Erythroblast (primary cell): ENCODE measurements at regions not wholly inside any gene's neighbourhood (a gene's known extent, or its start where the extent isn't known, plus 50 kb on each side); places are given as distances from the start of the nearest gene placed in this dataset.
"Not testable (repeated sequence)": the region's sequence is repeated elsewhere in the genome, so short reads cannot be mapped to it uniquely, and the experiment has no call there.

Experiments used
- DNase-seq, 2 experiments: peaks; one replicate each; lab custom pipeline; 2025; lab: John Stamatoyannopoulos, UW
- GATA1 ChIP-seq: IDR thresholded peaks from 2 replicates; pipeline ENCODE4 v1.6.1; 2011; ENCODE audit warnings: low read depth, mild to moderate bottlenecking, control low read depth, low read length, moderate library complexity
- POLR2A ChIP-seq: IDR thresholded peaks from 2 replicates; pipeline ENCODE4 v1.6.1; 2011; ENCODE audit warnings: mild to moderate bottlenecking, low read length

GRCh38 chr2:66632882-66633281, 198.0 kb downstream of the MEIS1 start:
- DNase-seq, result not testable (repeated sequence)

- TF ChIP-seq GATA1, result no peak
- no peak for TF ChIP-seq POLR2A
Measured at GRCh38 chr2:66633631-66634030, 198.7 kb downstream of the MEIS1 start.

GRCh38 chr2:66634784-66635183, 199.9 kb downstream of the MEIS1 start:
- TF ChIP-seq GATA1 (no peak), POLR2A (no peak)
- DNase-seq, result no peak

More at GRCh38 chr2:66633631-66634030, 198.7 kb downstream of the MEIS1 start:
- no peak for DNase-seq

- DNase-seq, result no peak
- TF ChIP-seq GATA1 (no peak), POLR2A (no peak)
Measured at GRCh38 chr2:66641685-66642084, 206.8 kb downstream of the MEIS1 start.

- not testable (repeated sequence) for DNase-seq
Measured at GRCh38 chr2:66648081-66648480, 213.2 kb downstream of the MEIS1 start.

- no peak for DNase-seq
- TF ChIP-seq GATA1 (no peak), POLR2A (no peak)
Measured at GRCh38 chr2:66649006-66649405, 214.1 kb downstream of the MEIS1 start.

GRCh38 chr2:66651295-66651694, 216.4 kb downstream of the MEIS1 start:
- DNase-seq, result no peak
- TF ChIP-seq POLR2A, result no peak
- no peak for TF ChIP-seq GATA1

GRCh38 chr2:66660804-66661203, 225.9 kb downstream of the MEIS1 start:
- TF ChIP-seq POLR2A (no peak), GATA1 (no peak)
- no peak for DNase-seq

- DNase-seq, result no peak
- no peak for TF ChIP-seq POLR2A
Measured at GRCh38 chr2:66661253-66662173, 226.6 kb downstream of the MEIS1 start.

- no peak for DNase-seq
- TF ChIP-seq GATA1 (no peak), POLR2A (no peak)
Measured at GRCh38 chr2:66665124-66665984, 230.4 kb downstream of the MEIS1 start.

GRCh38 chr2:66667301-66667700, 232.4 kb downstream of the MEIS1 start:
- no peak for DNase-seq
- TF ChIP-seq POLR2A, result no peak
- no peak for TF ChIP-seq GATA1

- no peak for TF ChIP-seq POLR2A
- no peak for TF ChIP-seq GATA1
- DNase-seq, result no peak
Measured at GRCh38 chr2:66673286-66673685, 238.4 kb downstream of the MEIS1 start.

- TF ChIP-seq GATA1 (no peak), POLR2A (no peak)
- DNase-seq, result no peak
Measured at GRCh38 chr2:66674087-66674486, 239.2 kb downstream of the MEIS1 start.

GRCh38 chr2:66675591-66675990, 240.7 kb downstream of the MEIS1 start:
- TF ChIP-seq POLR2A (no peak), GATA1 (no peak)
- no peak for DNase-seq

GRCh38 chr2:66679442-66679841, 244.5 kb downstream of the MEIS1 start:
- no peak for DNase-seq
- TF ChIP-seq GATA1, result no peak
- TF ChIP-seq POLR2A, result no peak
